HepG2 (cell line): ENCODE measurements at regions not wholly inside any gene's neighbourhood (a gene's known extent, or its start where the extent isn't known, plus 50 kb on each side); places are given as distances from the start of the nearest gene placed in this dataset.

Experiments
- ATAC-seq: fragments of 200-7000 bp; cut with Tn5 transposase; 3 replicates; pipeline ENCODE4 v1.9.1; 2020; ENCODE audit warnings: mild to moderate bottlenecking, moderate library complexity
- BruUV-seq: library from RNA; stranded (reverse); fragments of 400-500 nt; replicated peaks from 2 replicates; lab custom pipeline; 2021; lab: Mats Ljungman, UMichigan
- CTCF ChIA-PET: fragments of 300-600 bp; formaldehyde crosslinking; extraction: SDS; loops from one replicate; lab custom pipeline; 2021; ENCODE audit warnings: low total read pairs, inconsistent platforms, low intra/inter-chr PET ratio; lab: Yijun Ruan, JAX
- POLR2A ChIA-PET: fragments of 350-600 bp; sonication (Branson Sonifier 250); formaldehyde crosslinking; loops from one replicate; lab custom pipeline; 2020; ENCODE audit warnings: antibody characterized with exemption, inconsistent platforms; lab: Yijun Ruan, JAX
- DNase-seq: peaks from one replicate; pipeline ENCODE4 v3.0.0-alpha.2; 2015; ENCODE audit warnings: low spot score
- FAIRE-seq: peaks from 3 replicates; lab custom pipeline; 2011; peaks lifted over from hg19 to GRCh38; lab: Jason Lieb, UNC
- H2AFZ ChIP-seq: one replicate; pipeline ENCODE4 v1.6.1; 2011; ENCODE audit warnings: low read length, inconsistent platforms
- H3K27ac ChIP-seq: fragments of 300-600 bp; 3 replicates; pipeline ENCODE4 v1.8.0; 2011; ENCODE audit warnings: mixed run types, mild to moderate bottlenecking, mixed read lengths, low read length, inconsistent platforms; ENCODE audit not compliant: insufficient read depth; ENCODE audit errors: extremely low read length
- H3K27me3 ChIP-seq, 2 experiments: fragments of 200-600 bp in 1 of 2; 2 replicates in 1 of 2; 3 replicates in 1 of 2; pipeline versions ENCODE4 v1.6.0 to v1.8.0; 2011; ENCODE audit warnings: low read length in 2 of 2, mild to moderate bottlenecking in 2 of 2, moderate library complexity in 2 of 2, inconsistent platforms in 1 of 2; ENCODE audit not compliant: insufficient read depth in 2 of 2, control insufficient read depth in 1 of 2
- H3K36me3 ChIP-seq, 2 experiments: fragments of 200-600 bp in 1 of 2; replicated peaks in 1 of 2; 2 replicates in 1 of 2; 3 replicates in 1 of 2; pipeline versions ENCODE4 v1.5.1 to v1.8.0; 2011; ENCODE audit warnings: low read length in 2 of 2, inconsistent platforms in 1 of 2; ENCODE audit not compliant: insufficient read depth in 2 of 2, control insufficient read depth in 1 of 2
- H3K4me1 ChIP-seq: 2 replicates; pipeline ENCODE4 v1.5.1; 2012; ENCODE audit warnings: low read length, inconsistent platforms; ENCODE audit not compliant: insufficient read depth
- H3K4me2 ChIP-seq: 2 replicates; pipeline ENCODE4 v1.6.0; 2011; ENCODE audit warnings: low read depth, low read length, inconsistent platforms
- H3K4me3 ChIP-seq, 3 experiments: fragments of 200-600 bp in 1 of 3; sonication (generic), shearing (Covaris generic) in 1 of 3; replicated peaks in 1 of 3; 2 replicates each; pipeline ENCODE4 v1.5.1; 2011 to 2016; ENCODE audit warnings: low read length in 3 of 3, inconsistent platforms in 2 of 3, low read depth in 2 of 3, mild to moderate bottlenecking in 2 of 3, control low read depth in 1 of 3, mixed read lengths in 1 of 3; ENCODE audit not compliant: insufficient read depth in 1 of 3
- H3K79me2 ChIP-seq: one replicate; pipeline ENCODE4 v1.6.1; 2011; ENCODE audit warnings: low read length, inconsistent platforms; ENCODE audit not compliant: insufficient read depth
- H3K9ac ChIP-seq: 2 replicates; pipeline ENCODE4 v1.6.0; 2011; ENCODE audit warnings: mild to moderate bottlenecking, low read depth, low read length, inconsistent platforms; ENCODE audit not compliant: insufficient read depth
- H3K9me3 ChIP-seq: 2 replicates; pipeline ENCODE4 v1.5.1; 2012; ENCODE audit warnings: mild to moderate bottlenecking, low read length
- H4K20me1 ChIP-seq: 2 replicates; pipeline ENCODE4 v1.6.0; 2011; ENCODE audit warnings: inconsistent platforms, mild to moderate bottlenecking, low read length, moderate library complexity; ENCODE audit not compliant: insufficient read depth
- DR1 ChIP-seq: sonication (generic); formaldehyde crosslinking; IDR thresholded peaks from 2 replicates; pipeline ENCODE4 v1.8.0; 2021; ENCODE audit warnings: mild to moderate bottlenecking, missing genetic modification reagents, inconsistent platforms
- KDM3A ChIP-seq: IDR thresholded peaks from 2 replicates; pipeline ENCODE4 v1.6.1; 2018; ENCODE audit warnings: low read depth, missing compliant biosample characterization
- MED13 ChIP-seq: sonication (generic); formaldehyde crosslinking; IDR thresholded peaks from 2 replicates; pipeline ENCODE4 v1.5.0; 2020; ENCODE audit warnings: missing genetic modification reagents
- MIXL1 ChIP-seq: IDR thresholded peaks from 2 replicates; pipeline ENCODE4 v1.6.1; 2016
- RFX1 ChIP-seq: fragments of 450-650 bp; IDR thresholded peaks from 2 replicates; pipeline ENCODE4 v1.6.1; 2017
- SNAI1 ChIP-seq: sonication (generic); formaldehyde crosslinking; IDR thresholded peaks from 2 replicates; pipeline ENCODE4 v1.5.0; 2020; ENCODE audit warnings: mild to moderate bottlenecking, missing genetic modification reagents, borderline replicate concordance
- TSC22D2 ChIP-seq: sonication (generic); formaldehyde crosslinking; IDR thresholded peaks from 2 replicates; pipeline ENCODE4 v1.5.1; 2020; ENCODE audit warnings: missing genetic modification reagents, mild to moderate bottlenecking, borderline replicate concordance
- XRCC5 ChIP-seq: fragments of 200-400 bp; formaldehyde crosslinking; optimal IDR thresholded peaks from 2 replicates; pipeline ENCODE3; 2017; ENCODE audit warnings: mild to moderate bottlenecking, low read length
- ZNF713 ChIP-seq: sonication (generic); formaldehyde crosslinking; IDR thresholded peaks from 2 replicates; pipeline ENCODE4 v1.4.0; 2020; ENCODE audit warnings: mild to moderate bottlenecking, missing genetic modification reagents
- ZNF841 ChIP-seq: sonication (generic); formaldehyde crosslinking; IDR thresholded peaks from 2 replicates; pipeline ENCODE4 v1.8.1; 2023; ENCODE audit warnings: missing genetic modification reagents, borderline replicate concordance
- WGBS: methylation state at CpG from one replicate; pipeline ENCODE4 v1.1.6; 2017; ENCODE audit warnings: low lambda C conversion rate; 5-methylcytosine and 5-hydroxymethylcytosine counted together
- in situ Hi-C: cut with HindIII; loops from 2 replicates; pipeline ENCODE4 v1.10.0; 2017; ENCODE audit warnings: low pct_unique_long_range_greater_than_20kb; ENCODE audit not compliant: extremely low pct_ligation_motif_present
- intact Hi-C: fragments of 100-400 bp; cut with micrococcal nuclease; formaldehyde crosslinking; loops from one replicate; pipeline ENCODE4 v1.10.0; 2022; ENCODE audit not compliant: unreplicated experiment
- TF ChIP-seq, protein P1 (sequence below): sonication (generic); formaldehyde crosslinking; IDR thresholded peaks from 2 replicates; pipeline ENCODE4 v1.9.0; 2022; ENCODE audit warnings: low read depth, missing genetic modification reagents
- TF ChIP-seq, protein P2 (sequence below): sonication (generic); formaldehyde crosslinking; IDR thresholded peaks from 2 replicates; pipeline ENCODE4 v1.5.0; 2020; ENCODE audit warnings: mild to moderate bottlenecking, missing genetic modification reagents, moderate library complexity
- TF ChIP-seq, protein P3 (sequence below): IDR thresholded peaks from 2 replicates; pipeline ENCODE4 v1.6.1; 2012; ENCODE audit warnings: low read depth, low read length, improper control_type of control experiment

DNA sequence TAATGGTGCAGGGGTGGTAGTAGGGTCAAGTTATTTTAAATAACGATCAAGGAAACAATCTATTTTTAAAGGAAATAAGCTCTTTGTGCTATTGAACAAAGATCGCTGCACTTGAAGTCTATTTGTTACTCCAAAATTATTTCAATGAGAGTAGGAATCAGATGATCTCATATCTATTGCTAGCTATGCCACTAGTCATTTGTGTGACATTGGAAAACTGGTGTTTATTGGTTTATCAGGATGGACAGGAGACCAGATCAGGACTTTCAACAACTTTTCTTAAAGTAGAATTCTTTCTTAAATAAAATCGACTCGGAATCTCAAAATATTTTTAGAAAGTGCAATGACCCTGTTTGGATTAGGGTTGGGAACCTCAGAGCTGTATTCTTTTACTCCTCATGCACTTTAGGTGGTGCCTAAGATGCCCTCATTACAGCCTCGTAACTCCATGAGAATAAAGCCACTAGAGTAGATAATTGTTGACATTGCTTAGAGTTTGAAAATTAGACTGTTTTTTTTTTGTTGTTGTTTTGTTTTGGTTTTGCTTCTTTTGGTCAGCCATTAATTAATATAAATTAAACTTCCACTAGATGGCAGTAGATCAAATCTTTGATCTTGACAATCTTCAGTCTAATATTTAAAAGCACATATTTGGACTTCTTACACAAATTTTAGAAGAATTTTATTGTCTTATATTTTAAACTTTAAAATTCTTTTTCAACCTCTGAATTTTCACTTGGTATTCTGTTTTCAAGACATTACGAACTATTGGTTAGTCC, 352.4 kb downstream of the USP25 start:
- intact Hi-C loops, result loop anchor here (1.0 kb wide), 1 partner anchor 248 kb away; no protein-coding TSS in a partner anchor
- ATAC-seq (no peak), FAIRE-seq (no peak), DNase-seq (no peak)
- Histone ChIP-seq H3K4me3 (no peak overlapping the region), H4K20me1 (no peaks in the 10 kb centered on the region), H3K9ac (no peak overlapping the region), H3K4me1 (peaks cover 10% of the 10 kb centered on the region; the same call in 1 of the 2 replicates), H3K27ac (no peak overlapping the region), H2AFZ (no peak overlapping the region), H3K27me3 (no peaks in the 10 kb centered on the region)
- ChIA-PET POLR2A (no interaction called here), CTCF (interaction anchor here (1.1 kb wide), 1 partner anchor 248 kb away, joined by 5 read pairs; no protein-coding TSS in a partner anchor)
- in situ Hi-C loops, result loop anchor here (5.0 kb wide), 1 partner anchor 250 kb away; no protein-coding TSS in a partner anchor
- no peak for TF ChIP-seq DR1 (CRISPR knock-in tag)
- peak; percentile 23; the same call in 1 of the 2 replicates for TF ChIP-seq MIXL1
- TF ChIP-seq, protein P1, sequence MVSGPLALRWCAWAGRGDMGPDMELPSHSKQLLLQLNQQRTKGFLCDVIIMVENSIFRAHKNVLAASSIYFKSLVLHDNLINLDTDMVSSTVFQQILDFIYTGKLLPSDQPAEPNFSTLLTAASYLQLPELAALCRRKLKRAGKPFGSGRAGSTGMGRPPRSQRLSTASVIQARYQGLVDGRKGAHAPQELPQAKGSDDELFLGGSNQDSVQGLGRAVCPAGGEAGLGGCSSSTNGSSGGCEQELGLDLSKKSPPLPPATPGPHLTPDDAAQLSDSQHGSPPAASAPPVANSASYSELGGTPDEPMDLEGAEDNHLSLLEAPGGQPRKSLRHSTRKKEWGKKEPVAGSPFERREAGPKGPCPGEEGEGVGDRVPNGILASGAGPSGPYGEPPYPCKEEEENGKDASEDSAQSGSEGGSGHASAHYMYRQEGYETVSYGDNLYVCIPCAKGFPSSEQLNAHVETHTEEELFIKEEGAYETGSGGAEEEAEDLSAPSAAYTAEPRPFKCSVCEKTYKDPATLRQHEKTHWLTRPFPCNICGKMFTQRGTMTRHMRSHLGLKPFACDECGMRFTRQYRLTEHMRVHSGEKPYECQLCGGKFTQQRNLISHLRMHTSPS (CRISPR knock-in tag), result no peak
- TF ChIP-seq XRCC5, result no peak
- no peak for TF ChIP-seq ZNF713
- TF ChIP-seq SNAI1, result no peak
- TF ChIP-seq ZNF841 (CRISPR knock-in tag), result no peak
- no peak for TF ChIP-seq MED13 (CRISPR knock-in tag)
- TF ChIP-seq TSC22D2 (CRISPR knock-in tag), result no peak
- TF ChIP-seq, protein P2, sequence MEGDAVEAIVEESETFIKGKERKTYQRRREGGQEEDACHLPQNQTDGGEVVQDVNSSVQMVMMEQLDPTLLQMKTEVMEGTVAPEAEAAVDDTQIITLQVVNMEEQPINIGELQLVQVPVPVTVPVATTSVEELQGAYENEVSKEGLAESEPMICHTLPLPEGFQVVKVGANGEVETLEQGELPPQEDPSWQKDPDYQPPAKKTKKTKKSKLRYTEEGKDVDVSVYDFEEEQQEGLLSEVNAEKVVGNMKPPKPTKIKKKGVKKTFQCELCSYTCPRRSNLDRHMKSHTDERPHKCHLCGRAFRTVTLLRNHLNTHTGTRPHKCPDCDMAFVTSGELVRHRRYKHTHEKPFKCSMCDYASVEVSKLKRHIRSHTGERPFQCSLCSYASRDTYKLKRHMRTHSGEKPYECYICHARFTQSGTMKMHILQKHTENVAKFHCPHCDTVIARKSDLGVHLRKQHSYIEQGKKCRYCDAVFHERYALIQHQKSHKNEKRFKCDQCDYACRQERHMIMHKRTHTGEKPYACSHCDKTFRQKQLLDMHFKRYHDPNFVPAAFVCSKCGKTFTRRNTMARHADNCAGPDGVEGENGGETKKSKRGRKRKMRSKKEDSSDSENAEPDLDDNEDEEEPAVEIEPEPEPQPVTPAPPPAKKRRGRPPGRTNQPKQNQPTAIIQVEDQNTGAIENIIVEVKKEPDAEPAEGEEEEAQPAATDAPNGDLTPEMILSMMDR (CRISPR knock-in tag), result peak; percentile 11; the same call in 1 of the 2 replicates
- no peak for TF ChIP-seq RFX1
- TF ChIP-seq, protein P3, sequence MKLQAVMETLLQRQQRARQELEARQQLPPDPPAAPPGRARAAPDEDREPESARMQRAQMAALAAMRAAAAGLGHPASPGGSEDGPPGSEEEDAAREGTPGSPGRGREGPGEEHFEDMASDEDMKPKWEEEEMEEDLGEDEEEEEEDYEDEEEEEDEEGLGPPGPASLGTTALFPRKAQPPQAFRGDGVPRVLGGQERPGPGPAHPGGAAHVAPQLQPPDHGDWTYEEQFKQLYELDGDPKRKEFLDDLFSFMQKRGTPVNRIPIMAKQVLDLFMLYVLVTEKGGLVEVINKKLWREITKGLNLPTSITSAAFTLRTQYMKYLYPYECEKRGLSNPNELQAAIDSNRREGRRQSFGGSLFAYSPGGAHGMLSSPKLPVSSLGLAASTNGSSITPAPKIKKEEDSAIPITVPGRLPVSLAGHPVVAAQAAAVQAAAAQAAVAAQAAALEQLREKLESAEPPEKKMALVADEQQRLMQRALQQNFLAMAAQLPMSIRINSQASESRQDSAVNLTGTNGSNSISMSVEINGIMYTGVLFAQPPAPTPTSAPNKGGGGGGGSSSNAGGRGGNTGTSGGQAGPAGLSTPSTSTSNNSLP, result peak; percentile 42; the same call in 1 of the 2 replicates
- no peak for TF ChIP-seq KDM3A
- TF ChIP-seq, all 625 proteins: peak for 3
- no peak overlapping the region for H3K4me2 ChIP-seq
- WGBS, result 27% methylated on average over 6 of the region's 6 CpGs
- no peaks in the 10 kb centered on the region for H3K36me3 ChIP-seq
- no peaks in the 10 kb centered on the region for H3K9me3 ChIP-seq
- no peaks in the 10 kb centered on the region for H3K79me2 ChIP-seq
- no TSS peak for BruUV-seq
